ENCODE measurements at regions not wholly inside any gene's neighbourhood (a gene's known extent, or its start where the extent isn't known, plus 50 kb on each side); places are given as distances from the start of the nearest gene placed in this dataset.

GRCh38 chr2:7929281-7929680 is 752.6 kb upstream of the ID2 start:
- H3K9me3 ChIP-seq (ENCODE audit: control insufficient read depth, low read depth, low read length), result no peaks in the 10 kb centered on the region
- no CpG with 5 or more reads among the region's 9 CpGs for WGBS (ENCODE audit: extremely low coverage, insufficient read length, low lambda C conversion rate)
- no peak overlapping the region for H2BK20ac ChIP-seq (ENCODE audit: low read depth, low read length, poor library complexity, severe bottlenecking)

More at GRCh38 chr2:7929281-7929680, 752.6 kb upstream of the ID2 start:
- H3K27me3 Mint-ChIP-seq (ENCODE audit: low read depth), result no peaks in the 10 kb centered on the region
- no peaks in the 10 kb centered on the region; the same call in 1 of the 2 replicates for H3K4me1 ChIP-seq (ENCODE audit: insufficient read depth, low read length)
- no peak overlapping the region for H3K27ac ChIP-seq (ENCODE audit: insufficient read length, low read depth, low read length)
- H2AFZ ChIP-seq (ENCODE audit: low read length), result no peak overlapping the region
- H3K9ac ChIP-seq (ENCODE audit: extremely low read depth, insufficient read length, low read length), result no peak overlapping the region
- H3K79me1 ChIP-seq (ENCODE audit: insufficient read depth, low read depth, low read length, poor library complexity, severe bottlenecking), result no peaks in the 10 kb centered on the region
- no peak overlapping the region for H3K4me2 ChIP-seq (ENCODE audit: insufficient read depth, insufficient read length, low read length)
- no peak overlapping the region for H3K27ac Mint-ChIP-seq
- no peak overlapping the region for H3K18ac ChIP-seq (ENCODE audit: insufficient read length, low read depth, low read length)
- H3K36me3 Mint-ChIP-seq (ENCODE audit: insufficient read depth in 1 of 3, low read depth in 3 of 3), result no peaks in the 10 kb centered on the region; a peak in 1 of 7 replicates
- H3T11ph ChIP-seq (ENCODE audit: low read length), result no peak overlapping the region
- H4K5ac ChIP-seq (ENCODE audit: insufficient read length, low read depth, low read length), result no peak overlapping the region
- H4K91ac ChIP-seq (ENCODE audit: insufficient read length, low read depth, low read length), result no peak overlapping the region
- no peak overlapping the region for H4K8ac ChIP-seq (replicated peaks; ENCODE audit: insufficient read length, low read depth, low read length)
- H4K20me1 ChIP-seq (ENCODE audit: control insufficient read depth, insufficient read depth, insufficient read length), result no peaks in the 10 kb centered on the region
- DNase-seq, result no peak
- no peak overlapping the region for H2AK5ac ChIP-seq (ENCODE audit: insufficient read length, low read length)
- no peaks in the 10 kb centered on the region for H3K23me2 ChIP-seq (ENCODE audit: insufficient read length, low read depth, low read length, poor library complexity, severe bottlenecking)
- peaks cover 3 to 12% of the 10 kb centered on the region in 2 experiments; a peak in 2 of 4 replicates for H3K4me1 Mint-ChIP-seq
- TF ChIP-seq CTCF (conservative IDR thresholded peaks at IDR 0.05), result no peak
- no peak overlapping the region for H3K56ac ChIP-seq (ENCODE audit: insufficient read length, low read depth, low read length)
- no peaks in the 10 kb centered on the region for H3K27me3 ChIP-seq (ENCODE audit: insufficient read depth, low read length)
- H3K79me2 ChIP-seq (ENCODE audit: insufficient read depth, low read length), result no peaks in the 10 kb centered on the region
- H2BK5ac ChIP-seq (ENCODE audit: insufficient read length, low read length), result no peak overlapping the region
- no peak overlapping the region for H3K23ac ChIP-seq (ENCODE audit: insufficient read length, low read depth, low read length)
- no peak overlapping the region for H2BK120ac ChIP-seq (ENCODE audit: low read depth, low read length, poor library complexity, severe bottlenecking)
- H3K9me3 Mint-ChIP-seq, result no peaks in the 10 kb centered on the region; a peak in 1 of 5 replicates
- H3K4me3 Mint-ChIP-seq, result no peak overlapping the region
- H3K4ac ChIP-seq (ENCODE audit: low read depth, low read length), result no peak overlapping the region
- H2BK15ac ChIP-seq (ENCODE audit: low read depth, low read length), result no peak overlapping the region
- H2BK12ac ChIP-seq (ENCODE audit: insufficient read length, low read depth, low read length), result no peak overlapping the region
- H3K14ac ChIP-seq (ENCODE audit: insufficient read depth, low read length), result no peak overlapping the region

Measured in H9 (cell line).